GM12865 (cell line): ENCODE measurements at regions not wholly inside any gene's neighbourhood (a gene's known extent, or its start where the extent isn't known, plus 50 kb on each side); places are given as distances from the start of the nearest gene placed in this dataset.

ENCODE experiments used
- DNase-seq: peaks from one replicate; pipeline ENCODE4 v3.0.0; 2010; ENCODE audit warnings: low read depth
- H3K4me3 ChIP-seq: 2 replicates; pipeline ENCODE4 v1.5.1; 2011; ENCODE audit warnings: mild to moderate bottlenecking, low read depth, low read length, control low read depth
- TF ChIP-seq, protein P1 (sequence below): IDR thresholded peaks from 2 replicates; pipeline ENCODE4 v1.5.1; 2011; ENCODE audit warnings: low read length, control low read depth, low read depth, inconsistent platforms; ENCODE audit not compliant: insufficient read depth; ENCODE audit errors: missing control alignments

- DNase-seq = no peak
- H3K4me3 ChIP-seq = no peak overlapping the region
- TF ChIP-seq, protein P1, sequence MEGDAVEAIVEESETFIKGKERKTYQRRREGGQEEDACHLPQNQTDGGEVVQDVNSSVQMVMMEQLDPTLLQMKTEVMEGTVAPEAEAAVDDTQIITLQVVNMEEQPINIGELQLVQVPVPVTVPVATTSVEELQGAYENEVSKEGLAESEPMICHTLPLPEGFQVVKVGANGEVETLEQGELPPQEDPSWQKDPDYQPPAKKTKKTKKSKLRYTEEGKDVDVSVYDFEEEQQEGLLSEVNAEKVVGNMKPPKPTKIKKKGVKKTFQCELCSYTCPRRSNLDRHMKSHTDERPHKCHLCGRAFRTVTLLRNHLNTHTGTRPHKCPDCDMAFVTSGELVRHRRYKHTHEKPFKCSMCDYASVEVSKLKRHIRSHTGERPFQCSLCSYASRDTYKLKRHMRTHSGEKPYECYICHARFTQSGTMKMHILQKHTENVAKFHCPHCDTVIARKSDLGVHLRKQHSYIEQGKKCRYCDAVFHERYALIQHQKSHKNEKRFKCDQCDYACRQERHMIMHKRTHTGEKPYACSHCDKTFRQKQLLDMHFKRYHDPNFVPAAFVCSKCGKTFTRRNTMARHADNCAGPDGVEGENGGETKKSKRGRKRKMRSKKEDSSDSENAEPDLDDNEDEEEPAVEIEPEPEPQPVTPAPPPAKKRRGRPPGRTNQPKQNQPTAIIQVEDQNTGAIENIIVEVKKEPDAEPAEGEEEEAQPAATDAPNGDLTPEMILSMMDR = no peak
These were observed 550.0 kb downstream of the TNS3 start for GRCh38 chr7:47031786-47032535.

GRCh38 chr7:47028284-47028683 lies 553.6 kb downstream of the TNS3 start:
- TF ChIP-seq, protein P1 = no peak

DNA sequence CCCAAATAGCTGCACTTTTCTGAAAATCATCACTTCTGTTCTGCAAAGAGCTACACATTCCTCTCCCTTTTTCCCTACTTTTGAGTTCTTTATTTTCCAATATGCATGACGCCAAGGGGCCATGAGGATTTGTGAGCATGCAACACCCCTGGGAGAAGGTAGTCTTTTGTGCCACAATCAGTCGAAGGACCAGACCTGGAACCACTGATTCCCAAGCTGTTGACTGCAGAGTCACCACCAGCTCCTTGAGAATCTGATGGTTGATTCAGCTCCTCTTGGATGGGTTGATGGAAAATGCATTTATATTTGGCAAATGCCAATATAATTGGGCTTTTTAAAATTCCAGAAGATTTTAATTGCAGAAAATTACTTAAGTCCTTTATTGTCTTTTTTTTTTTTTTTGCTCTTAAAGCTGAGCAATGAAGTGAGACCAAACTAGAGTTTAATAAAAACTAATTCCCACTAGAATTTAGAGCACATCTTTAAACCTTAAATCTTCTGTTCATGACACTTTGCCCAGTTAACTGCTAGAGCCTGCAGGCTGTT lies 554.1 kb downstream of the TNS3 start:
- TF ChIP-seq, protein P1 = no peak
- no peak for DNase-seq
- H3K4me3 ChIP-seq = no peak overlapping the region

More at GRCh38 chr7:47028284-47028683, 553.6 kb downstream of the TNS3 start:
- no peak overlapping the region for H3K4me3 ChIP-seq
- DNase-seq = no peak

DNA sequence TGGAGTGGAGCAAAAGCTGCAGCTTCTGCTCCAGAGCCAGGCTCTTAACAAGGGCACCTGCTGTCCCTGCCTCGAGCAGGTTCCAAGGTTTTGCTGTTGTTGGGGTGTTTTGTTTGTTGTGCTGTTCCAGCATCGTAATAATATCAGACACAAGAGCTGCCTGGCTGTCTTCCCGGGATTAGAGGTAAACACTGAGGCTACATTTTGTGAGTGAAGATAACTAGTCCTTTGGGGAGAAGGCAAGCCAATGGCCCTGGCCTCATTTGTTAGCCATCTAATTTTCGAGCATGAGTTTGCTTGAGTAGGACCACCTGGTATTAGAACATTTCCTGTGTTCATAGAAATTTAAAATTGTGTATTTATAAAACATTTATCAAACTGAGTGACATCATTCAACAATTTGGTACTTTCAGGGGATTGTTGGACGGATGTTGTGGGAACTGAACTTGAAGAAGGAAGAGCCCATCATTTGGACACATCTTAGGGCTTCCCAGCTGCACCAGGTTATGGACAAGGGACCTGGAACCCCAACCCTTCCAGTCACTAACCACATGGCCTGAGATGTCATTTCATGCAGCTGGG lies 555.0 kb downstream of the TNS3 start:
- H3K4me3 ChIP-seq = no peak overlapping the region
- no peak for DNase-seq
- TF ChIP-seq, protein P1 = no peak

DNA sequence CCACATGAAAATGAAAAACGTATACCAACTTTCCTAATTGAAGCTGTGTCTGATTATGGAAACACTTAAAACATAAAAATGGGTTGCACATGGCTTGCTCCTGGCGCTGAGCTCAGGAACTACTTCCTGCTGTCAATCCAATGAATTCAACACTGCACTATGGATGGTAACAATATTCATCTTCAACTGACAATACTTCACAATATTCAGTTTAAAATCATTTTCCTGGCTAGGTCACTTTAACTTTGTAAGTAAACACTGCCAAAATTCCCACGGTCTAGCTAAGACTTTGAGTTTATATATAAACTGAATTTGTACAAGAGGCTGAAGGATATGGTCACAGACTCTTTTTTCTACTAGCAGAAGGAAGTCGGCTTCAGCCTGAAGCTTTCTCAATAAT lies 556.9 kb downstream of the TNS3 start:
- H3K4me3 ChIP-seq = no peak overlapping the region
- DNase-seq = no peak
- TF ChIP-seq, protein P1 = no peak

DNA sequence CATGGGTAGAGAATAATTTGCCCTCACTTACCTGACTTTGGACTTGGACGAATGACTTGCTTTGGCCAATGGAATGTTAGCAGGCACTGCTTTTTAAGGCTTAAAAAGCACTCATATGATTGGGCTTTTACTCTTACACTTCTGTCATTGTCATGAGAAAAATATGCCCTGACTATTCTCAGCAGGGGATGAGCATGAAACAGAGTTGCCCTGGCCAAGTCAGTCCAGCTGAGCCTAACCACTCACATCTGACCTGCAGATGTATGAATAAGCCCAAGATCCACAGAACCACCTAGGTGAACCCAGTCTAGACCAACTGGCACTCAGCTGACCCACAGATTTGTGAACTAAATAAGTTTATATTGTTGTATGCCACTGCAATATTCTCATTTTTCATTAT lies 573.5 kb downstream of the TNS3 start:
- no peak for DNase-seq
- TF ChIP-seq, protein P1 = no peak
- no peak overlapping the region for H3K4me3 ChIP-seq
